NCI-H226 (cell line): ENCODE measurements at regions not wholly inside any gene's neighbourhood (a gene's known extent, or its start where the extent isn't known, plus 50 kb on each side); places are given as distances from the start of the nearest gene placed in this dataset.
A peak's percentile ranks its signal among the peaks of the same experiment; 100 is the strongest.

Source experiments
- DNase-seq: peaks from one replicate; pipeline ENCODE4 v3.0.0-alpha.2; 2015

DNA sequence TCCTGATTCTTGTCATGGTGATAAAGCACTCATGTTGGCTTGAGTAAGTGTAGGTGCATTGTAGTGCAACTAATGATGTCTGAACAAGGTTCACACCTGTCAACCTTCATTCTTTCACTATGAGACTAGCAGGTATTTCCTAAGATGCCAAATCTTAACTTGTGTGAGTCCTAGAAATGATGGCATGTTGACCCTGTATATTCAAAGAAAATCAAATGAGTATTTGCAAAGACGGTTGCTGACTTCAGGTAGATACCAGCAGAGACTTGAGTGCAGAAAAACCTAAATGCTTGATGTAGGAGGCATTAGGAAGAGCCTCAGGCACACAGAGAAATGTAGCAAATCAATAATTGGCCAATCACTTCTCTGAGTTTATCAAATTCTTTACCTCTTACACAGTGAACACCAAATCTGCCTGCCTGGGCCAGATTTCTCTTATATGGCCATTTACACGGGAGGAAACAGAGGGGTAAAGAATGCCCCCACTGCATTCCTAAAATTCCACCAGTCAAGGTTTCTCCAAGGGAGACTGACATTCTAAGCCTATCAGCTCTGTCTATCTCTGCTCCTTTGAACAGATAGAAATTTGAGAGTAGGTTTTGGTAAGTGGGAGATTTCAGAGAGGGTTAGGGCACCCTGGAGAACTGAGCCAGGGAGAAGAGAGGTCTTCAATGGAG, 488.6 kb upstream of the WWC1 start:
- peak; percentile 89 for DNase-seq

DNA sequence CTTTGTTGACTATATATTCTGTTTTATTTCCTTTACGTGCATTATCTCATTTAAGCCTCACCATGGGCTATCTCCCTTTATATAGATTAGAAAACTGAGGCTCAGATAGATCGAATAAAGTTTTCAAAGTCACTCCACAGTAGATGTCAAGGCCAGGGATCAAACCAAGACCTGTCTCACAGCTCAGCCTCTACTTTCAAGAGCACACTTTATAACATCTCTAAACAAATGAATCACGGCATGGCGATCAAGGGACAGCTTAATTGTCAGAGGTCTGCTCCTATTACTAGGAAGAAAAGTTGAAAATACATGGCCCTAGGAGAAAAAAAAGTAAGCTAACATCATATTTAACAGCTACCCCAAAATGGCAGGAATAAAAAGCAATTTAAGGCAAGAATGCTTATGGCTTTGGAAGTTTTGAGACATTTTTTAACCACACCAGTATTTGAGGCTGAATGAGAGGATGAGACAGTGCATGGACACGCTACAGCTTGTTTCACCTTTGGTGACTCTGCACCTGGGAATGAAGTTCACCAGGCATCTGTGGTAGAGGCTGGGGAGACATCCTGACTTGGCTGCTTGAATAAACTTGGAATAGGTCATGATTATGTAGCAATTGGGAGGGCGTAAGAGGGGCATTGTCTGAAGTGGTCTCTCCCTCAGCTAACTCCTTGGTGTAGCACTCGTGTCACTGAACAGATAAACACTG, 486.8 kb upstream of the WWC1 start:
- no peak for DNase-seq

DNA sequence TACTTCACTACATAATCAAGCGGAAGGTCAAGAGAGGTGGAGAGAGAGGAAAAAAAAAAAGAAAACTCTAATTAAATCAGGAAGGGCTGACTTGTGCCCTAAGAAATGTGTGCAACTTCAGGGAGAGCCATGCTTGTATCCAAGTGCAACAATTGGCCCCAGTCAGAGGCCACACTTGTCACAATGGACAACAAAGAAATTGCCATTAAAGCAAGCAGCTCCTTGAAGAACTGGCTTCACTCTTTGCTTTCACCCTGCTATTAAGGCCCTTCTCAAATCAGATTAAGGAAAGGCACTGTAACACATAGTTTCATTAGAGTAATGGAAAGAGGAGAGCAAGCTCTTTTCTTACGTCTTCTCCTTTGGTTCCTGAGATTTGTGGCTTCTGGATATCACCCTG, 480.9 kb upstream of the WWC1 start:
- no peak for DNase-seq

DNA sequence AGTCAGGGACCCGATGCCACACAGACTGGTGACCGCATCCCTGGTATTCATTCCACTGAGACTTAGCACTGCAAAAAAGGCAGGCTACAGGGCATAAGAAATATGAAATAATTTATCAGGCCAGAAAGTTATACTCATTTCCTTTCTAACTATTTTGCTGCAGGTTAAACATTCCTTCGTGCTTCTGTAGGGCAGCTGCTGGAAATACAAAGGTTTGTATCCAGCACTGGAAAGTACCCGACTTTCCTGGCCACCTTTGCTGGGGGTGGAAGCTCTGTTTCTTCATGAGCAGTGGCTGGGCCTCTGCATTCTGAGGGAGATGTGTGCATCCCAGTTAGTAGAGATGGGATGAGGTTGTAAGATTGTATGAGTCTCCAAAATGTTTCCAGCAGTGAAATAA, 478.6 kb upstream of the WWC1 start:
- DNase-seq: peak; percentile 66

- DNase-seq: peak; percentile 16
Observed at GRCh38 chr5:167813389-167813788, 478.1 kb upstream of the WWC1 start.

- DNase-seq: no peak
Observed at GRCh38 chr5:167814040-167814439, 477.4 kb upstream of the WWC1 start.

GRCh38 chr5:167814828-167815227, 476.6 kb upstream of the WWC1 start:
- peak; percentile 99 for DNase-seq

DNA sequence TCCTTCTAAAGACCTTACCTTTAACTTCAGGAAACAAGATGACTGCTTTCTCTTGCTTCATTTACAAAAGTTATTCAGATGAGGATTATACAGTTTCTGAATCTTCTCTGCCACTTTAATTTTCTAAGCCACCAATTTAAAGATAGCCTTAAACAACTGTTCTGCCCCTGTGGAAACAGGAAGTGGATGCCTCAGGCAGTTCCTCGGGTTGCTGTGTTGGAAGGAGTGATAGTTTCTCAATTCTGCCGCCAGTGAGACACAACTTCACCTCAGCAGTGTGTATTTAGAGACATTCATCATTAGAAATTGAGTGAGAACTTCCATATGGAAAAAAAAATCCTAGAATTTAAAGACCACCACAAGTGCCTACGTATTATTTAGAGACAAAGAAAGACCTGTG, 475.1 kb upstream of the WWC1 start:
- DNase-seq: peak; percentile 75

DNA sequence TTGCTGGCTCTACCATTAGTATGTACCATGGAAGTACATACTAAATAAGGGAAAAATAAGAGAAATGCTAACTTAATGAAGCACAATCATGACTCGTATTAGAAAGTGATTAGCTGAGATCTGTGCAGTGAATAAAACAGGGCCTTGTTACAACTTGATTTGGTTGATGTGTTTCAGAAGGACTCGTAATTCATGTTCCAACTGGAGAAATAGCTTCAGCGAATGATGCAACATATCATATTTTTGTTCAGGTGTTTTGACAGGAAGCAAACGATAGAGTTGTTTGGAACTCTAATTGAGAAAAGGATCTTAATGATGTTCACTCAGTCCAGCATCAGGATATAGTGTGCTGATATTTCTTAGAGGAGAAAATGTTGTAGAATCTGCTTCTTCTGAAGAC, 474.6 kb upstream of the WWC1 start:
- DNase-seq: no peak

- peak; percentile 27 for DNase-seq
Observed at GRCh38 chr5:167819406-167819805, 472.0 kb upstream of the WWC1 start.

DNA sequence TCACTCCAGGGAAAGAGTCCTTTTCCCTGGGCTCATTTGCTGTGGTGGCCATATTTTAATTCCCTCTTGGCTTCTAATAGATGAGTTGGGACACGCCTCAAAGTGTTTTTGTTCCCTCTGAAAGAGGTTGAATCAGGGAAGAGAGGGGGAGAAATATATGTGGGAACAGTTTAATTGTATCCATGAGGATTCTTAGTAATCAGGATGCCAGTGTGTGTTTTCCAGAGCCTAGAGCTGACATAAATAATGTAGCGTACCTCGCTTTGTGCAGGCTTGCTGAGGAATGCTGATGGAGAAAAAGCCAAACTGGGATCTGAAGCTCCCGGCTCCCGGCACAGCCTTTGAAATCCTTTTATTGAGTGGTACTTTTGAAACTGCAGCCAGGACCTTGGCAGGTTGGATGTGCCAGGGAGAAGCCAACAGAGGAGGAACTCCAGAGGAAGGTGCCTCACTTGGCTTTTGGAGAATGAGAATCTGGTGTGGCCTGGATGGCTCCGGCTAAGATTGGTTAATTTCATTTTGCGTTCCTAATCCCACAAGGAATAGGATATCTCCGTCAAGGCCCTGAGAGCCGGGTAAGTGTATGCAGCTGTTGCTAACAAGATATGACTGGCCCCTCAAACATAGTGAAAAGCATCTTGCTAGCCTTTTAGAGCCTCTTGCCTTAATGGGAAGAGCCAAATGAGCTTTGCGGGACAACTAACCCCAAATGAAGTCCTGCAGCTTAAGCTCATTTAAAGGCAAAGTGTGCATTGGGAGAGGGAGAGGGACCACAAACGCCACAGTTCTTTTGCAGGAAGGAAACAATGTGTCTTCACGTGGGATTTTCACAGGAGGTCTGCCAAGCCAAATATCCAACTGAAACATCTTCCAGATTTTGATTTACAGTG, 471.1 kb upstream of the WWC1 start:
- DNase-seq: no peak

DNA sequence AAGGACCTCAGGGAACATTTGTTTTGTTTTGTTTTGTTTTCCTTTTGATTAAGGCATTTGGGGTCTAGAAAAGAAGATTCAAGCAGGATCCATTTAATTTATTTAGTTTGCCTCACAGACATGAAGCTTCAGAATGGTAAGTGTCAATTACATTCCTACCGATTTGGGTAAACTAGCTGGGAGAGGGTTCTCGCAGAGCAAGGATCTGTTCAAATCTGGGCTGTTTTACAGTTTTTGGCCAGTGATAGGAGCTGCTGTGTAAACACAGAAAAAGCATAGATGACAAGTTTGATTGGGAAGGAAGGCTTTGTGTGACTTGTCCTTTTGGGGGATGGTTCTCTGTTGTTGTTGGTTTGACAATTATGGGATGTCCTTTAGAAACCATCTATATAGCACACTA, 470.3 kb upstream of the WWC1 start:
- no peak for DNase-seq

GRCh38 chr5:167821669-167822068, 469.8 kb upstream of the WWC1 start:
- no peak for DNase-seq

- no peak for DNase-seq
Observed at GRCh38 chr5:167822241-167822640, 469.2 kb upstream of the WWC1 start.

DNA sequence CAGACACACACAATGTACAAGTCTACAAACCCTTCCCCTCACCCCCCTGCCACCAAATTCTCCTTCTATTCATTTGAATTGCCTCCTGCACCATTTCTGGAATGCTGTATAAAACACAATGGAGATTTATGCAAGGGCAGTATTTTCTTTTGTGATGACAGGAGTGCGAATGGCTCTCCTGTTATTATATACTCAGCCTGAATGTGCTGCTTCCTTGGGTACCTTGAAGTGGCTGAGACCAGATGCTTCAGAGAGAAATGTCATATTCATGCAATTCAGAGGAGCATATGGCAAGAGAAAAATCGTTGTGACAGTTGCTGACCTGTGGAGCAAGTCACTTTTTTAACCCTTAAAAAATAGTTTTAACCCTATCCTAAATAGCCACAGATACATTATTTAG, 468.0 kb upstream of the WWC1 start:
- DNase-seq: no peak

GRCh38 chr5:167827766-167828165, 463.7 kb upstream of the WWC1 start:
- DNase-seq: peak; percentile 73

GRCh38 chr5:167831754-167832504, 459.5 kb upstream of the WWC1 start:
- no peak for DNase-seq

GRCh38 chr5:167832609-167833008, 458.8 kb upstream of the WWC1 start:
- no peak for DNase-seq

GRCh38 chr5:167833456-167833855, 458.0 kb upstream of the WWC1 start:
- no peak for DNase-seq

- peak; percentile 42 for DNase-seq
Observed at GRCh38 chr5:167835146-167835545, 456.3 kb upstream of the WWC1 start.

DNA sequence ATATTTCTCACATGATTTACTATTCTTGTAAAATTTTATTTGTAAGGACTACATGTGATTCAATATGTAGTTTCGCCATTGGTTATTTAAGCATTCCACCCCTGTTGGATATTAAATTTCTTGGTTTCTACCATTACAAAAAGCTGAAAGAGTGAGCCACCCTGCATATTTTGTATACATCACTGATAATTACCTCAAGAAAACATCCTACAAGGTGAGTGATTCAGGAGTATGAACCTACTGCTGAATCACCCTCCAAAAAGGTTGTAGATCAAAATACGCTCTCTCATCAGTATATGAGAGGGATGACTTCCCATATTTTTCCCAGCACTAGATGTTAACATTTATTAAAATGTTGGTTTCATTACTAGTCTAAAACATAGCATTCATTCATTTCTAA, 454.3 kb upstream of the WWC1 start:
- no peak for DNase-seq

DNA sequence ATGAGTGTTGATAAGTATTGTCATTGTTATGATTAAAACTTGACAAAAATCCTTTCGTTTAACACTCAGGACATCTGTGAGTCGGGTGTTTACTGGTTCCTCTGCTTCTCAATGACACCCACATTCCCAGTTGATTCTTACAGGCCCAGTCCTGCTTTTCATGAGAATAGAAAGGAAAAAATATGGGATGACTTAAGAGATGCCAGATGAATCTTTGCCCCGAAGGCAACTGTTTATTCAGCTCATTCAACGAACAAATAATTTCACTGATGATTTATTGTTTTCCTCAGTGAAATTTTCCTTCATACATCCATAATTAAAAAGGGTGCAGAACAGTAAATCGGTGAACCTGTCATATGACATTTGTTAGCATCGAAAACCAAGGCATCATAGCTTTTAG, 452.4 kb upstream of the WWC1 start:
- DNase-seq: no peak

DNA sequence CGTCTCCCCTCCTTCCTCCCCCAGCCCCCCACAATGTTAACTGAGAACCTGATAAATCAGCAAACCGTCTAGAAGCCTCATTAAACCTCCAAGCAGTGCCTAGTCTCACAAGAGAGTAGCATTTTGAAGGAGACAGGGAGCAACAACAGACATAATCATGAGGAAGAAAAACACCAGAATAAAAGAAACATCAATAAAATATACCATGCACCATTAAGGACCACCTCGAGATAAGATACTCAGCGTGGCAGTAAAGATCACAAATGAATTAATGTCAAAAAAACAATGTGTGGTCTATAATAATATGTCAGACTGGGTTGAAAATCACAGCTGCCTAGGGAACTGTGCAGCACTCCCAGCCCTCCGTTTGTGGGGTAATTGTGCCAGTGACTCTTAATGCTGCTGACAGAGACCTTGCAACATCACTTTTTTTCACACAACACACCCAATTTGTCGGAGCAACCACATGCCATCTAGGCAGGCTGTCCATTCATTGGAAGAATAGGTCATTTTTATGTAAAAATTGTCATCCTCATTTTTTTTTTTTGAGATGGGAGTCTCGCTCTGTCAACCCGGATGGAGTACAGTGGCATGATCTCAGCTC, 450.8 kb upstream of the WWC1 start:
- DNase-seq: no peak
